TTC549 (cell line): ENCODE measurements at regions not wholly inside any gene's neighbourhood (a gene's known extent, or its start where the extent isn't known, plus 50 kb on each side); places are given as distances from the start of the nearest gene placed in this dataset.

Source experiments
- FAIRE-seq: peaks from 2 replicates; lab custom pipeline; 2012; peaks lifted over from hg19 to GRCh38; lab: Jason Lieb, UNC

DNA sequence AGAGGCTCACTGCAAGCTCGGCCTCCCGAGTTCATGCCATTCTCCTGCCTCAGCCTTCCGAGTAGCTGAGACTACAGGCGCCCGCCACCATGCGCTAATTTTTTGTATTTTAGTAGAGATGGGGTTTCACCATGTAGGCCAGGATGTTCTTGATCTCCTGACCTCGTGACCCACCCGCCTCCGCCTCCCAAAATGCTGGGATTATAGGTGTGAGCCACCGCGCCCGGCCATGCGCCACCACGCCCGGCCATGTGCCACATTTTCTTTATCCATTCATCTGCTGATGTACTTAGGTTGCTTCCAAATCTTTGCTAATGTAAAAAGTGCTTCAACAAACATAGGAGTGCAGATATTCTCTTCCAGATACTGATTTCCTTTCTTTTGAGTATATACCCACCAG lies 408.6 kb downstream of the CAAP1 start:
- no peak for FAIRE-seq

DNA sequence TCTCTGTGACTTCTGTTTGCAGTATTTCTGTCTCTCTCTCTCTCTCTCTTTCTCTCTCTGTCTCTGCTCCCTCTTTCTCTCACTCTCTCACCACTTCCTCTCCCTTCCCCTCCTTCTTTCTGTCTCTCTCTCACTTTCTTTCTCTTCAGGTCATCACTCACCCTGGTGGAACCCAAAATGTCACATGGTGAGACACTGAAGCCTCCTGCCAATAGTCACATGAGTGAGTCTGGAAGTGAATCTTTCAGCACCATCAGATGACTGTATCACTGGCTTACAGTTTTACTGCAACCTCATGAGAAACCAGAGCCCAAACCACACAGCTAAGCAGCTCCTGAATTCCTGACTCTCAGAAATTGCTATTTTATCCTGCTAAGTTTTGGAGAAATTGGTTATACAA lies 414.6 kb downstream of the CAAP1 start:
- FAIRE-seq = no peak

DNA sequence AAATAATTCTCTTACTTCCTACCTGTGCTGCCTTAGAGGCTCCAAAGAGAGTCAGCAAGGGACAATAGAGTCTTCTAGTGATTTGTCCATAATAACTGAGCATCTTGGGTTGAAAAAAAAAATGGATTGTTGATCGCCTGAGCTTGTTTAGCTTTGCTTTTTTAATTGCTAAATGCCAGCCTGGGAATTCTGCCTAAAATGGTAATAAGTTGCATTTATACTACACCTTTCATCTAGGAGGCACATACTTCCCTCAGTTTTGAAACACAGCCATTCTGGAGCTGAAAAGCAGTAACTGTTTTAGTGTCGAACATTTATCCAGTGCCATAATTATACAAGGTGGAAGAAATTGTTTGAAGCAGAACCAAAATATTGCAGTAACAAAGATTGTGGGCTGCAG lies 421.3 kb downstream of the CAAP1 start:
- no peak for FAIRE-seq

DNA sequence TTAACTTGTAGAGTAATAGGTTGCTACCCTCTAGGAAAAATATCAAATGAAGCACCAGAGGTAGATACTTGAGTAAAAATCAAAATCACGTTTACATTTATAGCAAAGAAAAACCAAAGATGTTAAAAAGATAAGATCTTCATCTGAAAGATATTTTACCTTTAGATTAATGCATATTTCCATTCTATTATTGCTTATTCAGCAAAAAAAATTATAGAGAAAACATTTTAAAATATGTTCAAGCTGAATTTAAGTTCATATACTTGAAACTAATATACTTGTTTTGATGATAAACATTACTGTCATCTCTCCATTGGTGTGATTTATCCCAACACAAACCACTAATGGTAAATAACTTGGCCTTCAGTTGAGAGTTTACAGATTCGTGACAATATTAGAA lies 422.3 kb downstream of the CAAP1 start:
- no peak for FAIRE-seq

DNA sequence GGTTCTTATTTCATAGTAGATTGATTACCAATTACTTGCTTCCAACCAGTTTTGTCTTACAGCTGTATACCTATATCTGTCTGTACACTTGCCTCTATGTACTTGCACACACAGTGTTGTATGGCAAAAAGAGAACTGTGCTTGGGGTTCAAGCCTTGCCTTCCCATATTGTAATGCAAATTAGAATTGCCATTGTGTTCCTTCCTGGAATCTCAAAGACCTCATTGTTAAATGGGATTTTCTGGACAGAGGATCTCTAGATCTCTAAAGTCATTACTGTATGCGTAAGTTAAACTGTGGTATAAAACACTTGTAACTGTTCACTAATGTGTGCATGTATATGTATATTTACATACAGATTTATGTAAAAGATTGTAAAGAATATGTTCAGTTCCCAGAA lies 428.8 kb downstream of the CAAP1 start:
- no peak for FAIRE-seq

DNA sequence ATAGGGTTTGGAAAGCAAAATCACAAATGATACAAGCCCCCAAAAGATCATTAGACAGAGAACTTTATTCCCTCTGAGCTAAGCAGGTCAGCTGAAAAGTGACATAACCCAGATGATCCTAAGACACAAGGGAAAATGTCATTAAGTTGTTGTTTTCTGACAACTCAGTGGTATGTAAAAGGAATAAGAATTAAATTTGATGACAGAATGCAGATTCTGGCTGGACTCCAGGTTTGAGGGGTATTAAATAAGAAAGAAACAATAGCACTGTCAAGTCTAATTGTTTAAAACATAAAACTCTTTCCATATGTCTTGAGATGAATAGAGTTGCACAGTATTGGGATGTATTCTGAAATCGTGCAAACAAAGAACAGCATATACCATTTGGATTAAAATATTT lies 429.9 kb downstream of the CAAP1 start:
- no peak for FAIRE-seq

DNA sequence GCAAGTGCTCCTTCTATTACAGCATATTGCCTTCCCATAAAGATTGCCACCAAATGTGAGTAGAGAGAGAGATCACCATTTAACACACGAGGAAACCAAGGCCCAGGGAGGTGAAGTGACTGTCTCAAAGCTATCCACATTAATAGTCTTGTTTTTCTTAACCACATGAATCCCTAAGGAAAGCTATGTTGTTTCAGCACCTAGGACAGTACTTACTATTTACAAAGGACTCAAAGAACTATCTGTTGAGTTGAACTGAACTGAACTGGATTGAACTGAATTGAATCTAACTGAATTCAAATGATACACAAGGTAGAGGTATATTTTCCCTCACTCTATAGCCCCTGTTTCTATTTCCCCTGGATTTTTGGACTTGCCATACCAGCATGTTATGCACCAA lies 430.4 kb downstream of the CAAP1 start:
- no peak for FAIRE-seq

DNA sequence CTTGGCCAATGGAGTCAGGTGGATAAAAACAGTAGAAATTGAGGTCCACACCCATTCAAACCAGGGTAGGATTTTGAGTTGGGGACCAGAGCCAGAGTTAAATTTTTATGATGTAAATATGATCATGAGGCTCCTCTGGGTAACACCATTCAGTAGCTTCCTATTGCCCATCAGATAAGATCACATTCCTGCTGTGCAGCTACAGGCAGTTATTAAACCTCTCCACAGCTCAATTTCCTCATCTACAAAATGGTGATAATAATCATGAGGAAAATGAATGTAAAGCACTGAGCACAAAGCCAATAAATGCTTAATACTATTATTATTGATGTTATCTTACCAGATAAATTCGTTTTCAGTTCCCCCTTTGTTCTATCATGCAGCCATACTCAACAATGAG lies 432.0 kb downstream of the CAAP1 start:
- no peak for FAIRE-seq

DNA sequence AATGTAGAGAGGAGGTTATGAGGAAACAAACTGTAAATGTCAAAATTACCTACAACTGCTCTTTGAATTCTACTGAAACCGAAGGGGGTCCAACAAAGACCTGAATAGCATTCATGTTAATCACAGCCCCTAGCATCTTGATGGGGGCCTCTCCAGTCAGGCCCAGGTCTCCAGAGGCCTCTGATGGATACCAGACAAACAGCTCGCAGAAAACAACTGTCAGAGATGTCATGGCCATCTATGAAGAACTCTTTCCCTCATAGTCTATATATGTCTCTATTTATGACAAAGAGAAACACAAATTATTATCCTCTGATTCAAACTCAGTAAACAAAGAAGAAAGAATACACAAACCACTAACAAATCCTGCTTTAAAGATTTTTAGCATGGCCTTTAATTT lies 432.6 kb downstream of the CAAP1 start:
- FAIRE-seq = no peak

DNA sequence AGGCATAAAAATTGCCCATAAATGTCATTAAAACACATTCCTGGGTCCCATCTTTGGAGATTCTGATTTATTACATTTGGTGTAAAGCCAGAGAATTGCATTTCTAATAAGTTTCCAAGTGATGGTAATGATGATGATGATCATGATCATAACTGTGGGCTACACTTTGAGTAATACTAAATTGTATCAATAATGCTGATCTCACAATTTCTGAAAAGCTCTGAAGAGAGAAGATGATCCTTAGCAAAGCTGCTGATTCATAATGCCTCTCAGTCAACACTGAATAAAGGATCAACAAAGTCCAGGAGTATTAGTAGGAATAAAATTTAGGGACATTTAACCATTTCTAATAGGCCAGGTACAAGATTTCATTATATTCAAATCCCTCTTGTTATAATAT lies 434.5 kb downstream of the CAAP1 start:
- FAIRE-seq = no peak

DNA sequence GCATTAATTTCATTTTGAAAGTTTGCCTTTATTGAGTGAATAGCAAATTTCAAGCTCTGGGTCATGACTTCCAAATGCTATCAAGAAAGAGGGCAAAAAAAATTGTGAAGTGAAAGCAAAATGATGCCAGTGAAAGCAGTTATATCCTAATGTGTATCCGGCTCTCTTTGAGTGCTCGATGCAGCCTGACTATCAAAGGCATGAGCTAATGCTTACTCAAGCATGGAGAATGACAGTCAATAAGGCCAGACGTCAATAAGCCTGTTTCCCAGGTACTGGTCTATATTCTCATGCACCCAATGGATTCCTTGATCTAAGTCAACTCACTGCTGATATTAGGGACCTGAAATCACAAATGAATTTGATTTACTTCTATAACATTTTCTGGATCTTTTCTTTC lies 435.5 kb downstream of the CAAP1 start:
- no peak for FAIRE-seq

DNA sequence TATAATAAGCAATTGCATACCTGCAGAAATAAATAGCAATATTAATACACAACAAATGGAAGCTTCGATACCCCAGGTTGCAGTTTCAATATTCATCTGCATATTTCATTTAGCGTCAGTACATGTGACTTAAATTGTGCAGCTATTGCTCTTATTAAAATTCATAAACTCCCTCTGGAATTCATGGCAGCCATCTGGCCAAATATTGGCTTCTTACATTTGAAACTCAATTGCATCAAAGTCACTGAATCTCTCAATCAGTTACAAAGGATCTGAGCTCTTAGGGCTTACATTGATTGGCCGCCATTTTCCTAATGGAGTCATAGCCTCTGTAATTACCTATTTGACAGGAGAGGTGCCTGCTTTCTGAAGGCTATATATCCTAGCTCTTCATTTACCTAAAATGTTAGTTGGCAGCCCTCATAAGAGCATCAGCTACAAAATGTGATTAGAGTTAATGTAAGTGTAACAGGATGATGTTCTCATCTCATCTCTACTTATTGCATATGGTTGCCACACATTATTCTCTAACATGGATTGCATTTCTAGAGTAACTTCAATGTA lies 453.5 kb downstream of the CAAP1 start:
- FAIRE-seq = no peak

DNA sequence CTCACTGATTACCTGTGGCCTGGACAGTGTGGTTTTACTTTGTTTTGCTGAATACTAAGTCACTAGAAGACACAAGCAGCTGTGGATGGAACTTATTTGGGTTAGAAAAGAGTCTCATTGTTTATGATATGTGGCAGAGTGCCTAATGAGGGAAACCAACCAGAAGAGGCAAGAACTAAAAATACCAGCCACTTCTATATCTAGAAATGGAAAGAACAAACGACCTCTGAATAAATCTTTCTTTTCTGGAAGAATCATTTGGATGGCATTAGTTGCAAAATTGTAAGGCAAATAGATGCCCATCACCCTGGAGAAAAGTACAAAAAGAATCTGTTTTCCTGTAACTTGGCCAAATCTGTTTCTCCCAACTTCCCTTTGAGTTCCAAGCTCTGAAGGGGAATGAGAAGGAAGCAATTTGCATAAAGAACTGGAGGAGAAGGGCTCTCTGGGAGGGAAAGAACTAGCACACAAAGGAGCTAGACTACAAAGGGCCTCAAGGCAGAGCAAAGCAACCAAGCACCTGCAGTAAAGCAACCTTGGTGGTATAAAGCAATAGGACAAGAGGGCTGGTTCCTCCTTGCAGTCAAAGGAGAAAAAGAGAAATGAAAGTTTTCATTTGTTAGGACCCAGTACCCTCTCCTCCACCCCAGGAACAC lies 455.4 kb downstream of the CAAP1 start:
- FAIRE-seq = no peak

DNA sequence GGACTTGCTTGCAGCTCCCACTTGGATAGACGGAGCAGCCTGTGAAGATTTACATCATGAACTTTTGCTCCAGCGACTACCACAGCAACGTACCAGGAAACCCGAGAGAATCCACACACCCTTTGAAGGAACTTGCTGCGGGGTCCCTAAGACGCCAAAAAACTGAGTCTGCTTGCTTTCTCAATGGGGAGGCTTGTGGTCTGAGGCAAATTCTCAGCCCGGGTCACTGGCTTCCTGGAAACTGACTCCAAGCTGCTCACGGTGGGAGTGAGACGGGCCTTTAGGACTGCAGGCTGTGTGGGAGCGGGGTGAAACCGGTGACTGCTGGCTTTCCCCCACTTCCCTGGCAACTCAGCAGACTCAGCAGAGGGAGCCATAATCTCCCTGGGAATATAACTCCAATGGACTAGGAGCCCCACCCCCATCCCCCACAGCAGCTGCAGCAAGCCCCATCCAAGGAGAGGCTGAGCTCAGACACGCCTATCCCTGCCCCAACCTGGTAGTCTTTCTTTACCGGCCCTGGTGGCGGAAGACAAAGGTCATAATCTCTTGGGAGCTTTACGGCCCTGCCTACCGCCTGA lies 466.0 kb downstream of the CAAP1 start:
- no peak for FAIRE-seq

DNA sequence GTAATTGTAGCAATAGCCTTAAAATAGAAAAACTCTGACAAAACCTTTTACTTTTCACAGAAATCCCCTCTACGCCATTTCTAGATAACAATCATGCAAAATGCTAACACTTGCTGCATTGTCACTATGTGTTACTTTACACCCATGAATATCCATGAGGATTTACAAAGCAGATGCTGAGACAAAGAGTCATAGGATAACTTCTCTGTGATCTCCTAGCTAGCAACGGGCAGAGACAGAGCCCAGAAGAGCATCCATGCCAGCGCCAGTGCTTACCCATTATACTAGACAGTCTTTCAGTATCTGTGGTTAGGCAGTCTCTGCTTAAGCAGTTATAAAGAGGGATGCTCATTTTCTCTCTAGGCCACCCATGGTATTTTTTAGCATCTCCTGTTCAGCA lies 474.1 kb downstream of the CAAP1 start:
- no peak for FAIRE-seq

DNA sequence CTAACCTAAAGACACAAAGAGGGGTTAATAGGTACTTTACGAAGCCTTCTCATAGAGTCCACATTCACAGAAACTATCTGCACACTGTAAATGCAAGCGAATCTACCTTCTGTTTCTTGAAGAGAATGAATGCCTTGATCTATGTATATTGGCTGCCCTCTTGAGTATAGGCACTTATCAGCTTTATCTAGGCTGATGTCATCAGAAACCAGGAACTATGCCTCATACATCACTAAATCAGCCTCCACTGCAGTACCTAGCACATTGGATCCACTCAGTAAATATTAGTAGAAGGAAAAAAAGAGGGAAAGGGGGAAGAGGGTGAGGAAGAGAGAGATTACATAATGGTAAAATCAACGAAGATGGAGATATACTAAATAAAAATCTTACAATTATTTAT lies 477.1 kb downstream of the CAAP1 start:
- no peak for FAIRE-seq

DNA sequence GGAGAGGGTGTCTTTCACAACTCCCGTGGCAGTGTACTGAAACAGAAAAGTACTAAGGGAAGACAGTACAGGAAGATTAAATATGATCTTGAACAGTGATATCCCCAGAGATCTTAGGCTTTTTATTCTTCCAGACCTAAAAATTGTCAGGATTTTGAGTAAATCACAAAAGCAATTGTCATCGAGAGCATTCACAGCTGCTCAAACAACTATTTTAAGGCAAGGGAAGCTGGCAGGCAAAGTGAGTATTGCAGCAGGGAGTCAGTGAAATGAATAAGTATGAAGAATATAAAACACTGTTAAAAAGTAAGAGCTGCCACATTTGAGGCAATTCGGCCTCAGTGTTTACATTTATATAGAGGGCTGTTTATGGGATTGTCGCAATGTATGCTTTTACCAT lies 479.0 kb downstream of the CAAP1 start:
- no peak for FAIRE-seq

DNA sequence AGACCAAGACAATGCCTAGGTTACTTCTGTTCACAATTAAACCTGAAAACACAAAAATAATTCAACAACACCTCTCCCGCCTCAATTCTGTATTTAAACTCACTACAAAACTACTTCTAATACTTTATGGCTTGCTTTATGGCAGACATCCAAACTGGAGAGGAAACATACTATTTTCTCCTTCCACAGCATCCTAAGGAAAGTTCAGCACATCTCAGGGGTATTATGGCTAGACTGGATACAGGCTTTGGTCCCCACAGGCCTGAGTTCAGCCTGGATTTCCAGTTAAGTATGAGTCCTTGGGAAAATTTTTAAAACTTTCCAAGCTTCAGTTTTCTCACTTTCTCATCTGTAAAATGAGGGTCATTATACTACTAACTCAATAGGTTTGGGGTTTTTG lies 480.2 kb downstream of the CAAP1 start:
- no peak for FAIRE-seq

DNA sequence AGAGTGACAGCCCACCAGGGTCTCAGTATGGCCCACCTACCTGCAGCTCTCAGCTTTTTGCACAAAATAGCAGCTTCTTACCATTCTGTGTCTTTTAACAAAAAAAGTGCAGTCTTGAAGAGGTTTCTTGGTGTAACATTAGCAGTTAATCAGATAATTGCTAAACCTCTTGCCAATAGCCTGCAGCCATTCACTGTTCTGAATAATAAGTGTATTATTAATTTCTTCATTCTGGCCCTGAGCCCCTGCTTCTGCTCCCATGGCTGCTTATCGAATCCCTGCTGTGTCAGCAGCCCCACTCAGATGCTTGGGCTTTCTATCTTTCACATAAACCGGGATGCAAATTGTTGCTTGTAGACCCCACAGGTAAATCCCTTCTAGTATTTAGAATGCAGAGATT lies 485.9 kb downstream of the CAAP1 start:
- no peak for FAIRE-seq

DNA sequence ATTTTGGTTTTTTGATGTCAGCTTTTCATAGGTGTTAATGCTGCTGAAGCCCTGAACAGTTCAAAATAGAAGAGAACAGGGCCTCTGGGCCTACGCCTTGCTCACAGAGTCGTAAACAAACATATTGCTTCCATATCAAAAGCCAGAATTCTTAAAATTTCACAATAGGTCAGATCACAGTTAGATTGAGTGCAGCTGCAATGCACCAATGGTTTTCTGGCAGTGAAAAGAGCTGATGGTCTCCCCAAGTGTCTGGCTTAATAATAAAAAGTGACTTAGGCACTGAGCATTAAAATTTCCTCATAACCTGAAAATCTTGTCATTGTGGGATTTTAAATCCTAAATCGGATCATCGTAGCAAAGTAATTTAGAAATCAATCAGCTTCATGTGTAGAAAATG lies 493.0 kb downstream of the CAAP1 start:
- no peak for FAIRE-seq

DNA sequence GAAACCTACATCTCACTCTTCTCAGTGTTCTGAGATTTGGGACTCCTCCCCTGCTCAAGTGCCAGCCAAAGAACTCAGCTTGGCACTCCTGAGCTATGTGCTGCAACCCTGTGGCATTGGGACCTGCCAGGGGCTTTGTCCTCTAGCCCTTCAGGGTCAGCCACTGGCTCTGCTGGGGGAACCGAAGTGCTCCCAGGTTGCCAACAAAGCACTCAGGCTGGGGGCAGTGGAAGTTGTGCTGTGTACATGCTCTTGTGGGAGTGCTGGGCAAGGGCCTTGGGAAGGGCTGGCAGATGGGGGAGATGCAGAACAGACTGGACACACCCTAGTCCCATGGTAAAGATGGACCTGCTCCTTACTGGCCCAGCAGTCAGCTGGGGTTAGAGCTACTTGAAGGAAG lies 498.6 kb downstream of the CAAP1 start:
- no peak for FAIRE-seq

DNA sequence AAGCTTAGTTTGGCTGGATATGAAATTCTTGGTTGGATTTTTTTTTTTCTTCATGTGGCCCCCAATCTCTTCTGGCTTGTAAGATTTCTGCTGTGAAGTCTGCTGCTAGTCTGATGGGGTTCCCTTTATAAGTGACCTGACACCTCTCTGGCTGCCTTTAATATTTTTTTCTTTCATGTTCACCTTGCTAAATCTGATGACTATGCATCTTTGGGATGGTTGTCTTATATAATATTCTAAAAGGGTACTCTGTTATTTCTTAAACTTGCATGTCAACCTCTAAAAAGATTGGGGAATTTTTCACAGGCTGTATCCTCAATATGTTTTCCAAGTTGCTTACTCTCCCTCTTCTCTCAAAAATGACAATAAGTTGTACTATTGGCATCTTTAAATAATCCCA lies 500.0 kb downstream of the CAAP1 start:
- no peak for FAIRE-seq

DNA sequence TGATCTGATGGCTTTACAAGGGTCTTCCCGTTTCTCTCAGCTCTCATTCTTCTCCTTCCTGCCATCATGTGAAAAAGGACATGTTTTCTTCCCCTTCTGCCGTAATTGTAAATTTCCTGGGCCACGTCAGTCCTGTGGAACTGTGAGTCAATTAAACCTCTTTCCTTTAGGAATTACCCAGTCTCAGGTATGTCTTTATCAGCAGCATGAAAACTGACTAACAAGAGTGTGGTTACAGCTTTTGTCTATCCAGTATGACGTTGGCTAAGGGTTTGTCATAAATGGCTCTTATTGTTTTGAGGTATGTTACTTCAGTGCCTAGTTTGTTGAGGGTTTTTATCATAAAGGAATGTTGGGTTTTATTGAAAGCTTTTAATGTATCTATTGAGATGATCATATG lies 501.6 kb downstream of the CAAP1 start:
- FAIRE-seq = no peak

DNA sequence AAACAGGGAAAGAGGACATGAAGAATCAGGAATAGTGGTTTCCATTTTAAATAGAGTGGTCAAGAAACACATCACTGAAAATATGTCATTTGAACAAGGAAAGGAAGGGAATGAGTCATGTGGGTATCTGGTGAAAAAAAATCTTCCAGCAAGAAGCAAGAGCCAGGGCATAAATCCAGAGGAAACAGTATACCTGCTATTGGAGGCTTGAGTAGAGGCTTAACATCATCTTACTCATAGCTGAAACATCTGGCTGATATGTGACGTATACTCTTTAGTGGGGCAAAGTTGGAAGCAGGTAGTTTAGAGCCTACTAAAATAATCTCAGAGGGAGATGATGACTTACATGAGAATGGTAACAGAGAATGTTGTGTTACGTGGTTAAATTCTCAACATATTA lies 517.2 kb downstream of the CAAP1 start:
- FAIRE-seq = no peak

DNA sequence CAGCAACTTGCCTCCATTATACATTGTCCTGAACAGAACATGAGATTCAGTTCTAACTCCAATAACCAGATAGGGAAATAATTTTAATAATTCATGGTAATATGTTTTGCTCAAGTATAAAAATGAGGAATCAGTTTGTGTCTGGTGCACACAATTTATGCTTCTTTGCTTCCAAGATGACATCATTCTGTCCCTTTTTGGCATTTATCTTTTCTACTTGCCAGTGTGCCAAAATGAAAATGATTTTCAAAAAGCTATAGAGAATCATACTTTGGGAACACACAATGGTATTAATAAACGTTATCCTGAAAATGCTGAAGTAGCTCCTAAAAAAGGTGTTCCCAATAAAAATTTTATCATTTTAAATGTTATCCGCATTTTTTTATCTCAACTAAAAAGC lies 519.0 kb downstream of the CAAP1 start:
- FAIRE-seq = no peak
